ENCODE measurements at regions not wholly inside any gene's neighbourhood (a gene's known extent, or its start where the extent isn't known, plus 50 kb on each side); places are given as distances from the start of the nearest gene placed in this dataset.

DNA sequence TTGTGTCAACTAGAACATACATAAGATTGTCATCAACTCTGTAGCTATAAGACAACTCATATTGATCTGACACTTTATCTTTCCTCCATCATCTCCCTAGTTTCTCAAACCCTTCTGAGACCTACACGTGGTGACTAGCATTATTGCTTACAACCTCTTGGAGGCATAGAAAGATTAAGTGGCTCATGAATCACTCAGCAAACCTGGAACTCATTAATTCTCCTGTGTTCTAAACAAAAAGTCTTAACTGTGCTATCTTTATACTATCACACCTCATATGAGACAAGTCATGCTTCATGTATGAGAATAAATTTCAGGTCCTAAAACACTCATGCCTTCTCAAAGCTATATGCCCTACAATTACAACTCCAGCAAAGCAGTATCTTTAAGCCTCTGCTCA, 408.6 kb upstream of the SYT1 start:
- TF ChIP-seq, protein P1, sequence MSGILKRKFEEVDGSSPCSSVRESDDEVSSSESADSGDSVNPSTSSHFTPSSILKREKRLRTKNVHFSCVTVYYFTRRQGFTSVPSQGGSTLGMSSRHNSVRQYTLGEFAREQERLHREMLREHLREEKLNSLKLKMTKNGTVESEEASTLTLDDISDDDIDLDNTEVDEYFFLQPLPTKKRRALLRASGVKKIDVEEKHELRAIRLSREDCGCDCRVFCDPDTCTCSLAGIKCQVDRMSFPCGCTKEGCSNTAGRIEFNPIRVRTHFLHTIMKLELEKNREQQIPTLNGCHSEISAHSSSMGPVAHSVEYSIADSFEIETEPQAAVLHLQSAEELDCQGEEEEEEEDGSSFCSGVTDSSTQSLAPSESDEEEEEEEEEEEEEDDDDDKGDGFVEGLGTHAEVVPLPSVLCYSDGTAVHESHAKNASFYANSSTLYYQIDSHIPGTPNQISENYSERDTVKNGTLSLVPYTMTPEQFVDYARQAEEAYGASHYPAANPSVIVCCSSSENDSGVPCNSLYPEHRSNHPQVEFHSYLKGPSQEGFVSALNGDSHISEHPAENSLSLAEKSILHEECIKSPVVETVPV (CRISPR knock-in tag; IDR thresholded peaks at IDR 0.05) = no peak
- TF ChIP-seq PPARA (CRISPR knock-in tag; IDR thresholded peaks at IDR 0.05; ENCODE audit: borderline replicate concordance) (no peak), TCF4 (CRISPR knock-in tag; IDR thresholded peaks at IDR 0.05; ENCODE audit: borderline replicate concordance) (no peak), RARB (CRISPR knock-in tag; IDR thresholded peaks at IDR 0.05) (no peak), ISL1 (CRISPR knock-in tag; IDR thresholded peaks at IDR 0.05) (no peak), ZNF70 (CRISPR knock-in tag; IDR thresholded peaks at IDR 0.05) (no peak), BACH2 (CRISPR knock-in tag; IDR thresholded peaks at IDR 0.05; ENCODE audit: borderline replicate concordance) (no peak), GLIS3 (CRISPR knock-in tag; IDR thresholded peaks at IDR 0.05) (no peak), OSR1 (CRISPR knock-in tag; IDR thresholded peaks at IDR 0.05) (no peak), ZNF565 (CRISPR knock-in tag; conservative IDR thresholded peaks at IDR 0.05; ENCODE audit: low read depth) (no peak)
- TF ChIP-seq, protein P2, sequence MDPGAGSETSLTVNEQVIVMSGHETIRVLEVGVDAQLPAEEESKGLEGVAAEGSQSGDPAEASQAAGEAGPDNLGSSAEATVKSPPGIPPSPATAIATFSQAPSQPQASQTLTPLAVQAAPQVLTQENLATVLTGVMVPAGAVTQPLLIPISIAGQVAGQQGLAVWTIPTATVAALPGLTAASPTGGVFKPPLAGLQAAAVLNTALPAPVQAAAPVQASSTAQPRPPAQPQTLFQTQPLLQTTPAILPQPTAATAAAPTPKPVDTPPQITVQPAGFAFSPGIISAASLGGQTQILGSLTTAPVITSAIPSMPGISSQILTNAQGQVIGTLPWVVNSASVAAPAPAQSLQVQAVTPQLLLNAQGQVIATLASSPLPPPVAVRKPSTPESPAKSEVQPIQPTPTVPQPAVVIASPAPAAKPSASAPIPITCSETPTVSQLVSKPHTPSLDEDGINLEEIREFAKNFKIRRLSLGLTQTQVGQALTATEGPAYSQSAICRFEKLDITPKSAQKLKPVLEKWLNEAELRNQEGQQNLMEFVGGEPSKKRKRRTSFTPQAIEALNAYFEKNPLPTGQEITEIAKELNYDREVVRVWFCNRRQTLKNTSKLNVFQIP (CRISPR knock-in tag; IDR thresholded peaks at IDR 0.05; ENCODE audit: borderline replicate concordance, low read depth) = no peak
- TF ChIP-seq, protein P3, sequence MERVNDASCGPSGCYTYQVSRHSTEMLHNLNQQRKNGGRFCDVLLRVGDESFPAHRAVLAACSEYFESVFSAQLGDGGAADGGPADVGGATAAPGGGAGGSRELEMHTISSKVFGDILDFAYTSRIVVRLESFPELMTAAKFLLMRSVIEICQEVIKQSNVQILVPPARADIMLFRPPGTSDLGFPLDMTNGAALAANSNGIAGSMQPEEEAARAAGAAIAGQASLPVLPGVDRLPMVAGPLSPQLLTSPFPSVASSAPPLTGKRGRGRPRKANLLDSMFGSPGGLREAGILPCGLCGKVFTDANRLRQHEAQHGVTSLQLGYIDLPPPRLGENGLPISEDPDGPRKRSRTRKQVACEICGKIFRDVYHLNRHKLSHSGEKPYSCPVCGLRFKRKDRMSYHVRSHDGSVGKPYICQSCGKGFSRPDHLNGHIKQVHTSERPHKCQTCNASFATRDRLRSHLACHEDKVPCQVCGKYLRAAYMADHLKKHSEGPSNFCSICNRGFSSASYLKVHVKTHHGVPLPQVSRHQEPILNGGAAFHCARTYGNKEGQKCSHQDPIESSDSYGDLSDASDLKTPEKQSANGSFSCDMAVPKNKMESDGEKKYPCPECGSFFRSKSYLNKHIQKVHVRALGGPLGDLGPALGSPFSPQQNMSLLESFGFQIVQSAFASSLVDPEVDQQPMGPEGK (CRISPR knock-in tag; IDR thresholded peaks at IDR 0.05; ENCODE audit: borderline replicate concordance) = no peak

All from SK-N-SH treated with all-trans-retinoic acid at 6 μM for 48 hours (cell line).